CD4-positive, alpha-beta T cell (primary cell): ENCODE measurements at regions not wholly inside any gene's neighbourhood (a gene's known extent, or its start where the extent isn't known, plus 50 kb on each side); places are given as distances from the start of the nearest gene placed in this dataset.

ENCODE experiments used
- ATAC-seq: fragments of 200-7000 bp; cut with Tn5 transposase; one replicate; pipeline ENCODE4 v1.10.0; 2022; ENCODE audit warnings: mild to moderate bottlenecking; ENCODE audit not compliant: poor library complexity
- CTCF ChIA-PET: fragments of 350-600 bp; sonication (Branson Sonifier 250); formaldehyde crosslinking; loops from one replicate; lab custom pipeline; 2021; ENCODE audit warnings: antibody characterized with exemption, inconsistent platforms; lab: Charles Lee
- POLR2A ChIA-PET: fragments of 350-600 bp; sonication (Branson Sonifier 250); formaldehyde crosslinking; loops from one replicate; lab custom pipeline; 2021; ENCODE audit warnings: antibody characterized with exemption, inconsistent platforms; lab: Charles Lee
- DNase-seq, 14 experiments: peaks; one replicate each; pipeline ENCODE4 v3.0.0-alpha.2; 2013 to 2020; ENCODE audit warnings: mixed read lengths in 2 of 14
- H3K27ac ChIP-seq, 2 donors: one replicate each; pipeline versions ENCODE4 v1.5.1 to v1.7.0; 2013; ENCODE audit warnings: low read length in 2 of 2, low read depth in 1 of 2, mild to moderate bottlenecking in 1 of 2
- H3K27me3 ChIP-seq, 2 experiments: 1 replicate in 1 of 2; 2 replicates in 1 of 2; pipeline versions ENCODE4 v1.6.1 to v1.7.0; 2013; ENCODE audit warnings: low read length in 2 of 2, control low read depth in 1 of 2, mild to moderate bottlenecking in 1 of 2, moderate library complexity in 1 of 2; ENCODE audit not compliant: insufficient read depth in 2 of 2, control insufficient read depth in 1 of 2
- H3K36me3 ChIP-seq: one replicate; pipeline ENCODE4 v1.6.1; 2013; ENCODE audit warnings: low read length, control low read depth; ENCODE audit not compliant: insufficient read depth
- H3K4me1 ChIP-seq: one replicate; pipeline ENCODE4 v1.6.1; 2013; ENCODE audit warnings: low read length, control low read depth; ENCODE audit not compliant: insufficient read depth
- H3K4me3 ChIP-seq: one replicate; pipeline ENCODE4 v1.5.1; 2013; ENCODE audit warnings: mild to moderate bottlenecking, low read length, moderate library complexity
- H3K9me3 ChIP-seq, 2 experiments: 1 replicate in 1 of 2; 2 replicates in 1 of 2; pipeline versions ENCODE4 v1.6.1 to v1.7.0; 2013; ENCODE audit warnings: low read length in 2 of 2, mild to moderate bottlenecking in 2 of 2, control low read depth in 1 of 2, moderate library complexity in 1 of 2; ENCODE audit not compliant: control insufficient read depth in 1 of 2, insufficient read depth in 1 of 2
- H3K27ac Mint-ChIP-seq: one replicate; pipeline ENCODE4 v1.8.0; 2020; ENCODE audit warnings: mixed read lengths
- H3K27me3 Mint-ChIP-seq: one replicate; pipeline ENCODE4 v1.8.0; 2021; ENCODE audit warnings: mixed read lengths
- H3K36me3 Mint-ChIP-seq: one replicate; pipeline ENCODE4 v1.8.0; 2021; ENCODE audit warnings: low read depth, mixed read lengths
- H3K4me1 Mint-ChIP-seq: one replicate; pipeline ENCODE4 v1.8.0; 2021; ENCODE audit warnings: low read depth, mixed read lengths
- H3K4me3 Mint-ChIP-seq: one replicate; pipeline ENCODE4 v1.8.0; 2020; ENCODE audit warnings: mild to moderate bottlenecking, mixed read lengths
- H3K9me3 Mint-ChIP-seq: one replicate; pipeline ENCODE4 v1.8.0; 2020; ENCODE audit warnings: mixed read lengths
- CTCF ChIP-seq: fragments of 200-600 bp; IDR thresholded peaks from one replicate; pipeline ENCODE4 v1.8.0; 2022; ENCODE audit warnings: antibody characterized with exemption, mild to moderate bottlenecking
- intact Hi-C, 2 experiments: fragments of 100-400 bp; cut with DNase I in 1 of 2; cut with micrococcal nuclease in 1 of 2; formaldehyde crosslinking; loops; one replicate each; pipeline versions ENCODE4 v1.15.1 to v1.9.0; 2023 to 2025; cut with DNase I, micrococcal nuclease

DNA sequence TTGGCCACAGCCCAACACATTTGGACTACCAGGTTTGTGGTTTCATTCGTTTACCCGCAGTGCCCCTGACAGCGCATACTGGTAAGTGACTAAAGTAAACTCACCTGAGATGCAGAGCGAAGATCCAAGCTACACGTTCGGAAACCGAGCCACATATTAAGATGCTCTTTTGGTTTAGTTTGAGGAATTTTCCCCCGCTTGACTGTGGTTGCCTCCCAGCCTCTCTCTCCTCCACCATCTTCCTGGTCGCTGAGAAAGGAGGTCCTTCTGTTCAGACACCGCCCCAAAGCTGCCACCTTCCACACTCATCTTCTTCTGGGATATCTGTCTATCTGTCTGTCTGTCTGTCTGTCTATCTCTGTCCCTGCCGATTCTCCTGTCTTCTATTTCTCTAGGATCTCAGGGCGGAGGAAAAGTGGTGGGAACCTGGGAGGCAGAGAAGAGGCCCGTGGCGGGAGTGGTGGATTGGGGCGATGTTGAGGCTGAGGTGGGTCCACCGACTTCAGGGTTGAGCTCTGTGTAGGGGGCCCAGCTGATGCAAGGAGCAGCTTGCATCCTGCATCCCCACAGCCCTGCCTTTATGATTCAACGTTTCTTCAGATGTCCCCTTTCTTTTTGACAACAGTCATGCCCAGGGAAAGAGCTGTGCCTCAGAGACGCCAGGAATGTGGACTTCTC is 196.9 kb upstream of the ZNF184 start:
- H3K4me3 Mint-ChIP-seq = peak overlapping the region; percentile 49
- ChIA-PET CTCF (interaction anchor here (3.1 kb wide), 1 partner anchor 18 kb away, joined by 9 read pairs; no protein-coding TSS in a partner anchor), POLR2A (no interaction called here)
- peaks cover 96% of the 10 kb centered on the region for H3K27me3 Mint-ChIP-seq
- H3K9me3 Mint-ChIP-seq = peaks cover 14% of the 10 kb centered on the region
- Histone ChIP-seq H3K4me1 (peaks cover 28% of the 10 kb centered on the region), H3K27ac (no peak overlapping the region), H3K9me3 (peaks cover 32 to 42% of the 10 kb centered on the region in 2 experiments), H3K27me3 (peaks cover 79 to 97% of the 10 kb centered on the region in 2 experiments), H3K36me3 (no peaks in the 10 kb centered on the region), H3K4me3 (no peak overlapping the region)
- H3K4me1 Mint-ChIP-seq = peaks cover 42% of the 10 kb centered on the region
- TF ChIP-seq CTCF = no peak
- intact Hi-C loops = loop anchor here (1.0 to 5.0 kb wide), 7 partner anchors 10 to 1118 kb away; no protein-coding TSS in a partner anchor
- H3K36me3 Mint-ChIP-seq = no peaks in the 10 kb centered on the region
- peak in 2 of 14 experiments; percentile 15 to 33 for DNase-seq
- ATAC-seq = no peak
- peak overlapping the region; percentile 62 for H3K27ac Mint-ChIP-seq

DNA sequence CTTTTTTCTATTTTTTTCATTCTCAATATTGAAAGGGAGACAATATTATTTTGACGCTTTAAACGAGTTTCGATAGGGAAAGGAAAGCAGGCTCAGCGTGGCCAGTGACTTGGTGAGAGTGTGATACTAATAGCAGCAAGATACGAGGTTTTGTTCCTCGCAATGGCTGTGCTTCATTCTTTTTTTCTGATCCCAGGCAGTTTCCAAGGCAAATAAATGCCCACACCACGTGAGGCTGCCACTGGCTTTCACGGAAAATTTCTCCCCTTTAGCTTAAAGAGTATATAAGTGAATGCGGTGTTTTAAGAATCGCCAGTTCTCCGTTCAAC is 196.4 kb upstream of the ZNF184 start:
- TF ChIP-seq CTCF = no peak
- Mint-ChIP-seq H3K4me3 (peak overlapping the region; percentile 49), H3K4me1 (peaks cover 42% of the 10 kb centered on the region), H3K27me3 (peaks cover 96% of the 10 kb centered on the region), H3K9me3 (peaks cover 14% of the 10 kb centered on the region), H3K27ac (peak overlapping the region; percentile 62), H3K36me3 (no peaks in the 10 kb centered on the region)
- intact Hi-C loops = loop anchor here (1.0 to 2.0 kb wide), 3 partner anchors 10 to 374 kb away; no protein-coding TSS in a partner anchor
- ChIA-PET POLR2A (no interaction called here), CTCF (interaction anchor here (3.1 kb wide), 1 partner anchor 18 kb away, joined by 9 read pairs; no protein-coding TSS in a partner anchor)
- peaks cover 28% of the 10 kb centered on the region for H3K4me1 ChIP-seq
- no peak for DNase-seq
- no peak overlapping the region for H3K4me3 ChIP-seq
- H3K9me3 ChIP-seq = peaks cover 32 to 42% of the 10 kb centered on the region in 2 experiments
- no peak overlapping the region for H3K27ac ChIP-seq
- ATAC-seq = no peak
- H3K36me3 ChIP-seq = no peaks in the 10 kb centered on the region
- H3K27me3 ChIP-seq = peaks cover 80 to 96% of the 10 kb centered on the region in 2 experiments

GRCh38 chr6:27668442-27669294 is 195.8 kb upstream of the ZNF184 start:
- Mint-ChIP-seq H3K9me3 (peaks cover 14% of the 10 kb centered on the region), H3K4me1 (peaks cover 42% of the 10 kb centered on the region), H3K27me3 (peaks cover 94% of the 10 kb centered on the region), H3K36me3 (no peaks in the 10 kb centered on the region), H3K4me3 (peak overlapping the region; percentile 49), H3K27ac (peak overlapping the region; percentile 62)
- CTCF ChIA-PET = no interaction called here
- Histone ChIP-seq H3K27me3 (peaks cover 80 to 90% of the 10 kb centered on the region in 2 experiments), H3K36me3 (no peaks in the 10 kb centered on the region), H3K4me3 (no peak overlapping the region), H3K4me1 (peaks cover 28% of the 10 kb centered on the region), H3K27ac (no peak overlapping the region), H3K9me3 (peaks cover 32 to 42% of the 10 kb centered on the region in 2 experiments)
- POLR2A ChIA-PET = interaction anchor here (0.6 kb wide), 1 partner anchor 913 kb away, joined by 3 read pairs; no protein-coding TSS in a partner anchor
- intact Hi-C loops = loop anchor here (1.0 to 2.0 kb wide), 3 partner anchors 11 to 374 kb away; no protein-coding TSS in a partner anchor
- TF ChIP-seq CTCF = no peak
- peak in 4 of 14 experiments; percentile 22 to 37 (median 28) for DNase-seq
- peak; percentile 39 for ATAC-seq
